ENCODE measurements at regions not wholly inside any gene's neighbourhood (a gene's known extent, or its start where the extent isn't known, plus 50 kb on each side); places are given as distances from the start of the nearest gene placed in this dataset.
A peak's percentile ranks its signal among the peaks of the same experiment; 100 is the strongest.

GRCh38 chr3:159787178-159787574 lies 201.5 kb upstream of the IL12A start:
- H3K9me3 ChIP-seq (ENCODE audit: control insufficient read depth, low read depth, low read length), result no peaks in the 10 kb centered on the region
- no peaks in the 10 kb centered on the region for H4K20me1 ChIP-seq (ENCODE audit: control insufficient read depth, extremely low read depth, insufficient read depth, low read length)
- peaks cover 2 to 4% of the 10 kb centered on the region in 2 experiments for H3K36me3 ChIP-seq (ENCODE audit: control insufficient read depth in 2 of 2, extremely low read depth in 1 of 2, insufficient read depth in 2 of 2, low read length in 2 of 2)
- H3K27ac ChIP-seq (ENCODE audit: control insufficient read depth, insufficient read depth, low read length), result peak overlapping the region; percentile 96
- peaks cover 67% of the 10 kb centered on the region for H3K79me2 ChIP-seq (ENCODE audit: control insufficient read depth, insufficient read depth, low read length)
- H3K4me2 ChIP-seq (ENCODE audit: control insufficient read depth, extremely low read depth, insufficient read depth, low read depth, low read length), result peak overlapping the region; percentile 79
- FAIRE-seq, result peak; percentile 79
- no peak for DNase-seq (ENCODE audit: low read depth, low spot score)
- no peak overlapping the region for H2AFZ ChIP-seq (ENCODE audit: control insufficient read depth, low read length)
- H3K9ac ChIP-seq (ENCODE audit: control insufficient read depth, extremely low read depth, insufficient read depth, low read length), result peak overlapping the region; percentile 66
- no peaks in the 10 kb centered on the region for H3K9me1 ChIP-seq (ENCODE audit: control insufficient read depth, extremely low read depth, insufficient read depth, low read length)
- dilution Hi-C loops (cut with MboI; ENCODE audit: extremely low pct_ligation_motif_present, low sequenced_read_pairs), result no loop called here
- H3K4me1 ChIP-seq (ENCODE audit: control insufficient read depth, extremely low read depth, insufficient read depth, low read length), result peaks cover 74% of the 10 kb centered on the region
- TF ChIP-seq CTCF (optimal IDR thresholded peaks at IDR 0.05 in 1 of 3, IDR thresholded peaks at IDR 0.05 in 1 of 3, conservative IDR thresholded peaks at IDR 0.05 in 1 of 3; ENCODE audit: extremely low read depth in 1 of 3, insufficient read depth in 2 of 3, low read length in 3 of 3), result no peak
- no peaks in the 10 kb centered on the region for H3K27me3 ChIP-seq (ENCODE audit: control insufficient read depth, extremely low read depth, insufficient read depth, low read length)
- H3K4me3 ChIP-seq (ENCODE audit: control insufficient read depth in 2 of 3, extremely low read depth in 1 of 3, insufficient read depth in 2 of 3, low read depth in 1 of 3, low read length in 3 of 3), result peak overlapping the region in 2 of 3 experiments; percentile 23 to 49

- no peak overlapping the region for H2AFZ ChIP-seq (ENCODE audit: control insufficient read depth, low read length)
These were observed 200.8 kb upstream of the IL12A start for GRCh38 chr3:159787794-159788205.

More at GRCh38 chr3:159787794-159788205, 200.8 kb upstream of the IL12A start:
- Histone ChIP-seq H3K4me2 (ENCODE audit: control insufficient read depth, extremely low read depth, insufficient read depth, low read depth, low read length) (peak overlapping the region; percentile 79), H3K9me1 (ENCODE audit: control insufficient read depth, extremely low read depth, insufficient read depth, low read length) (no peaks in the 10 kb centered on the region), H3K79me2 (ENCODE audit: control insufficient read depth, insufficient read depth, low read length) (peaks cover 67% of the 10 kb centered on the region), H3K27ac (ENCODE audit: control insufficient read depth, insufficient read depth, low read length) (peak overlapping the region; percentile 96), H3K4me3 (ENCODE audit: control insufficient read depth in 2 of 3, extremely low read depth in 1 of 3, insufficient read depth in 2 of 3, low read depth in 1 of 3, low read length in 3 of 3) (peak overlapping the region in 2 of 3 experiments; percentile 3 to 49), H3K36me3 (ENCODE audit: control insufficient read depth in 2 of 2, extremely low read depth in 1 of 2, insufficient read depth in 2 of 2, low read length in 2 of 2) (peaks cover 2 to 4% of the 10 kb centered on the region in 2 experiments), H3K4me1 (ENCODE audit: control insufficient read depth, extremely low read depth, insufficient read depth, low read length) (peaks cover 68% of the 10 kb centered on the region), H4K20me1 (ENCODE audit: control insufficient read depth, extremely low read depth, insufficient read depth, low read length) (no peaks in the 10 kb centered on the region), H3K9me3 (ENCODE audit: control insufficient read depth, low read depth, low read length) (no peaks in the 10 kb centered on the region), H3K27me3 (ENCODE audit: control insufficient read depth, extremely low read depth, insufficient read depth, low read length) (no peaks in the 10 kb centered on the region), H3K9ac (ENCODE audit: control insufficient read depth, extremely low read depth, insufficient read depth, low read length) (peak overlapping the region; percentile 66)
- FAIRE-seq, result peak; percentile 75
- dilution Hi-C loops (cut with MboI; ENCODE audit: extremely low pct_ligation_motif_present, low sequenced_read_pairs), result no loop called here
- DNase-seq (ENCODE audit: low read depth, low spot score), result no peak
- TF ChIP-seq EZH2 (IDR thresholded peaks at IDR 0.05; ENCODE audit: low read length) (no peak), CTCF (optimal IDR thresholded peaks at IDR 0.05 in 1 of 3, IDR thresholded peaks at IDR 0.05 in 1 of 3, conservative IDR thresholded peaks at IDR 0.05 in 1 of 3; ENCODE audit: extremely low read depth in 1 of 3, insufficient read depth in 2 of 3, low read length in 3 of 3) (no peak)
